OCI-LY3 (cell line): ENCODE measurements at regions not wholly inside any gene's neighbourhood (a gene's known extent, or its start where the extent isn't known, plus 50 kb on each side); places are given as distances from the start of the nearest gene placed in this dataset.

Experiments
- EZH2phosphoT487 ChIP-seq: fragments of 200-600 bp; shearing (Covaris generic); IDR thresholded peaks from 2 replicates; pipeline ENCODE4 v1.6.1; 2018; ENCODE audit warnings: antibody characterized with exemption, mixed run types, low read depth
- TF ChIP-seq, protein P1 (sequence below): fragments of 200-600, 300-600 bp; sonication (generic); IDR thresholded peaks from 2 replicates; pipeline ENCODE4 v1.5.1; 2014; ENCODE audit warnings: antibody characterized with exemption, low read length, low read depth

- TF ChIP-seq, protein P1, sequence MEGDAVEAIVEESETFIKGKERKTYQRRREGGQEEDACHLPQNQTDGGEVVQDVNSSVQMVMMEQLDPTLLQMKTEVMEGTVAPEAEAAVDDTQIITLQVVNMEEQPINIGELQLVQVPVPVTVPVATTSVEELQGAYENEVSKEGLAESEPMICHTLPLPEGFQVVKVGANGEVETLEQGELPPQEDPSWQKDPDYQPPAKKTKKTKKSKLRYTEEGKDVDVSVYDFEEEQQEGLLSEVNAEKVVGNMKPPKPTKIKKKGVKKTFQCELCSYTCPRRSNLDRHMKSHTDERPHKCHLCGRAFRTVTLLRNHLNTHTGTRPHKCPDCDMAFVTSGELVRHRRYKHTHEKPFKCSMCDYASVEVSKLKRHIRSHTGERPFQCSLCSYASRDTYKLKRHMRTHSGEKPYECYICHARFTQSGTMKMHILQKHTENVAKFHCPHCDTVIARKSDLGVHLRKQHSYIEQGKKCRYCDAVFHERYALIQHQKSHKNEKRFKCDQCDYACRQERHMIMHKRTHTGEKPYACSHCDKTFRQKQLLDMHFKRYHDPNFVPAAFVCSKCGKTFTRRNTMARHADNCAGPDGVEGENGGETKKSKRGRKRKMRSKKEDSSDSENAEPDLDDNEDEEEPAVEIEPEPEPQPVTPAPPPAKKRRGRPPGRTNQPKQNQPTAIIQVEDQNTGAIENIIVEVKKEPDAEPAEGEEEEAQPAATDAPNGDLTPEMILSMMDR: no peak
- no peak for TF ChIP-seq EZH2phosphoT487
These were observed 290.3 kb upstream of the KLF12 start for GRCh38 chr13:74424455-74424854.
